HepG2 (cell line): ENCODE measurements at regions not wholly inside any gene's neighbourhood (a gene's known extent, or its start where the extent isn't known, plus 50 kb on each side); places are given as distances from the start of the nearest gene placed in this dataset.

ENCODE experiments used
- BCL3 ChIP-seq: sonication (generic); formaldehyde crosslinking; IDR thresholded peaks from 2 replicates; pipeline ENCODE4 v1.5.1; 2020; ENCODE audit warnings: mild to moderate bottlenecking, missing genetic modification reagents, moderate library complexity
- GATA4 ChIP-seq: sonication (generic); IDR thresholded peaks from 2 replicates; pipeline ENCODE4 v1.6.1; 2016; ENCODE audit warnings: antibody characterized with exemption, low read depth, borderline replicate concordance
- IKZF5 ChIP-seq: IDR thresholded peaks from 2 replicates; pipeline ENCODE4 v1.6.1; 2018; ENCODE audit warnings: missing genetic modification reagents, mild to moderate bottlenecking, missing compliant biosample characterization
- LCORL ChIP-seq, 2 experiments: fragments of 450-650 bp in 1 of 2; sonication (generic) in 1 of 2; formaldehyde crosslinking in 1 of 2; IDR thresholded peaks; 2 replicates each; pipeline versions ENCODE4 v1.5.0 to v1.6.1; 2017 to 2020; ENCODE audit warnings: antibody characterized with exemption in 1 of 2, missing genetic modification reagents in 1 of 2
- NFE2L2 ChIP-seq: fragments of 150-350 bp; IDR thresholded peaks from 2 replicates; pipeline ENCODE4 v1.6.1; 2014; ENCODE audit warnings: low read length
- POGZ ChIP-seq: sonication (generic); formaldehyde crosslinking; IDR thresholded peaks from 2 replicates; pipeline ENCODE4 v1.4.0; 2020; ENCODE audit warnings: mild to moderate bottlenecking, missing genetic modification reagents
- REPIN1 ChIP-seq: sonication (generic); formaldehyde crosslinking; IDR thresholded peaks from 2 replicates; pipeline ENCODE4 v1.8.0; 2022; ENCODE audit warnings: missing genetic modification reagents, low read depth, mild to moderate bottlenecking, borderline replicate concordance
- SMC3 ChIP-seq: IDR thresholded peaks from 2 replicates; pipeline ENCODE4 v1.6.1; 2011; ENCODE audit warnings: low read length, improper control_type of control experiment
- THRA ChIP-seq: sonication (generic); formaldehyde crosslinking; IDR thresholded peaks from 2 replicates; pipeline ENCODE4 v1.4.0; 2020; ENCODE audit warnings: missing genetic modification reagents, borderline replicate concordance
- TSC22D2 ChIP-seq: sonication (generic); formaldehyde crosslinking; IDR thresholded peaks from 2 replicates; pipeline ENCODE4 v1.5.1; 2020; ENCODE audit warnings: missing genetic modification reagents, mild to moderate bottlenecking, borderline replicate concordance
- ZNF570 ChIP-seq: sonication (generic); formaldehyde crosslinking; IDR thresholded peaks from 2 replicates; pipeline ENCODE4 v1.4.0; 2020; ENCODE audit warnings: mild to moderate bottlenecking, missing genetic modification reagents, borderline replicate concordance
- ZNF580 ChIP-seq: IDR thresholded peaks from 2 replicates; pipeline ENCODE4 v1.6.1; 2016; ENCODE audit warnings: low read depth, borderline replicate concordance
- ZNF598 ChIP-seq: sonication (generic); formaldehyde crosslinking; IDR thresholded peaks from 2 replicates; pipeline ENCODE4 v1.5.1; 2020; ENCODE audit warnings: mild to moderate bottlenecking, missing genetic modification reagents, borderline replicate concordance
- ZNF773 ChIP-seq: sonication (generic); formaldehyde crosslinking; IDR thresholded peaks from 2 replicates; pipeline ENCODE4 v1.4.0; 2020; ENCODE audit warnings: missing genetic modification reagents, borderline replicate concordance
- TF ChIP-seq, protein P1 (sequence below): sonication (generic); formaldehyde crosslinking; IDR thresholded peaks from 2 replicates; pipeline ENCODE4 v1.8.1; 2023; ENCODE audit warnings: mild to moderate bottlenecking, missing genetic modification reagents, borderline replicate concordance
- TF ChIP-seq, protein P2 (sequence below): sonication (generic); formaldehyde crosslinking; IDR thresholded peaks from 2 replicates; pipeline ENCODE4 v1.4.0; 2020; ENCODE audit warnings: mild to moderate bottlenecking, missing genetic modification reagents
- TF ChIP-seq, protein P3 (sequence below): sonication (generic); formaldehyde crosslinking; conservative IDR thresholded peaks from 2 replicates; pipeline ENCODE4 v1.4.0; 2020; ENCODE audit warnings: missing genetic modification reagents
- TF ChIP-seq, protein P4 (sequence below), 2 experiments: fragments of 450-650 bp in 1 of 2; sonication (generic) in 1 of 2; formaldehyde crosslinking; IDR thresholded peaks; 2 replicates each; pipeline versions ENCODE4 v1.5.0 to v1.8.0; 2020 to 2022; ENCODE audit warnings: mild to moderate bottlenecking in 1 of 2, missing genetic modification reagents in 1 of 2

- TF ChIP-seq, protein P1, sequence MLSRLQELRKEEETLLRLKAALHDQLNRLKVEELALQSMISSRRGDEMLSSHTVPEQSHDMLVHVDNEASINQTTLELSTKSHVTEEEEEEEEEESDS: no peak
- no peak for TF ChIP-seq ZNF598 (CRISPR knock-in tag)
- no peak for TF ChIP-seq NFE2L2
- TF ChIP-seq IKZF5: peak; percentile 63; the same call in 1 of the 2 replicates
- no peak for TF ChIP-seq ZNF773
- TF ChIP-seq LCORL (IDR thresholded peaks at IDR 0.05): peak; percentile 73; the same call in 1 of the 2 replicates
- peak; percentile 95 for TF ChIP-seq LCORL (CRISPR knock-in tag; IDR thresholded peaks at IDR 0.05)
- no peak for TF ChIP-seq BCL3 (CRISPR knock-in tag)
- TF ChIP-seq, protein P2, sequence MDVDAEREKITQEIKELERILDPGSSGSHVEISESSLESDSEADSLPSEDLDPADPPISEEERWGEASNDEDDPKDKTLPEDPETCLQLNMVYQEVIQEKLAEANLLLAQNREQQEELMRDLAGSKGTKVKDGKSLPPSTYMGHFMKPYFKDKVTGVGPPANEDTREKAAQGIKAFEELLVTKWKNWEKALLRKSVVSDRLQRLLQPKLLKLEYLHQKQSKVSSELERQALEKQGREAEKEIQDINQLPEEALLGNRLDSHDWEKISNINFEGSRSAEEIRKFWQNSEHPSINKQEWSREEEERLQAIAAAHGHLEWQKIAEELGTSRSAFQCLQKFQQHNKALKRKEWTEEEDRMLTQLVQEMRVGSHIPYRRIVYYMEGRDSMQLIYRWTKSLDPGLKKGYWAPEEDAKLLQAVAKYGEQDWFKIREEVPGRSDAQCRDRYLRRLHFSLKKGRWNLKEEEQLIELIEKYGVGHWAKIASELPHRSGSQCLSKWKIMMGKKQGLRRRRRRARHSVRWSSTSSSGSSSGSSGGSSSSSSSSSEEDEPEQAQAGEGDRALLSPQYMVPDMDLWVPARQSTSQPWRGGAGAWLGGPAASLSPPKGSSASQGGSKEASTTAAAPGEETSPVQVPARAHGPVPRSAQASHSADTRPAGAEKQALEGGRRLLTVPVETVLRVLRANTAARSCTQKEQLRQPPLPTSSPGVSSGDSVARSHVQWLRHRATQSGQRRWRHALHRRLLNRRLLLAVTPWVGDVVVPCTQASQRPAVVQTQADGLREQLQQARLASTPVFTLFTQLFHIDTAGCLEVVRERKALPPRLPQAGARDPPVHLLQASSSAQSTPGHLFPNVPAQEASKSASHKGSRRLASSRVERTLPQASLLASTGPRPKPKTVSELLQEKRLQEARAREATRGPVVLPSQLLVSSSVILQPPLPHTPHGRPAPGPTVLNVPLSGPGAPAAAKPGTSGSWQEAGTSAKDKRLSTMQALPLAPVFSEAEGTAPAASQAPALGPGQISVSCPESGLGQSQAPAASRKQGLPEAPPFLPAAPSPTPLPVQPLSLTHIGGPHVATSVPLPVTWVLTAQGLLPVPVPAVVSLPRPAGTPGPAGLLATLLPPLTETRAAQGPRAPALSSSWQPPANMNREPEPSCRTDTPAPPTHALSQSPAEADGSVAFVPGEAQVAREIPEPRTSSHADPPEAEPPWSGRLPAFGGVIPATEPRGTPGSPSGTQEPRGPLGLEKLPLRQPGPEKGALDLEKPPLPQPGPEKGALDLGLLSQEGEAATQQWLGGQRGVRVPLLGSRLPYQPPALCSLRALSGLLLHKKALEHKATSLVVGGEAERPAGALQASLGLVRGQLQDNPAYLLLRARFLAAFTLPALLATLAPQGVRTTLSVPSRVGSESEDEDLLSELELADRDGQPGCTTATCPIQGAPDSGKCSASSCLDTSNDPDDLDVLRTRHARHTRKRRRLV (CRISPR knock-in tag): no peak
- TF ChIP-seq, protein P3, sequence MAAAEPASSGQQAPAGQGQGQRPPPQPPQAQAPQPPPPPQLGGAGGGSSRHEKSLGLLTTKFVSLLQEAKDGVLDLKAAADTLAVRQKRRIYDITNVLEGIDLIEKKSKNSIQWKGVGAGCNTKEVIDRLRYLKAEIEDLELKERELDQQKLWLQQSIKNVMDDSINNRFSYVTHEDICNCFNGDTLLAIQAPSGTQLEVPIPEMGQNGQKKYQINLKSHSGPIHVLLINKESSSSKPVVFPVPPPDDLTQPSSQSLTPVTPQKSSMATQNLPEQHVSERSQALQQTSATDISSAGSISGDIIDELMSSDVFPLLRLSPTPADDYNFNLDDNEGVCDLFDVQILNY (CRISPR knock-in tag): no peak
- no peak; the same call in 1 of the 2 replicates for TF ChIP-seq SMC3
- no peak for TF ChIP-seq ZNF580 (CRISPR knock-in tag)
- peak; percentile 74 for TF ChIP-seq THRA (CRISPR knock-in tag)
- TF ChIP-seq TSC22D2 (CRISPR knock-in tag): no peak
- TF ChIP-seq POGZ (CRISPR knock-in tag): peak; percentile 73
- TF ChIP-seq REPIN1 (CRISPR knock-in tag): peak; percentile 72; the same call in 1 of the 2 replicates
- no peak for TF ChIP-seq GATA4
- TF ChIP-seq ZNF570: no peak
- TF ChIP-seq, protein P4, sequence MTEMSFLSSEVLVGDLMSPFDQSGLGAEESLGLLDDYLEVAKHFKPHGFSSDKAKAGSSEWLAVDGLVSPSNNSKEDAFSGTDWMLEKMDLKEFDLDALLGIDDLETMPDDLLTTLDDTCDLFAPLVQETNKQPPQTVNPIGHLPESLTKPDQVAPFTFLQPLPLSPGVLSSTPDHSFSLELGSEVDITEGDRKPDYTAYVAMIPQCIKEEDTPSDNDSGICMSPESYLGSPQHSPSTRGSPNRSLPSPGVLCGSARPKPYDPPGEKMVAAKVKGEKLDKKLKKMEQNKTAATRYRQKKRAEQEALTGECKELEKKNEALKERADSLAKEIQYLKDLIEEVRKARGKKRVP (CRISPR knock-in tag; IDR thresholded peaks at IDR 0.05): peak in 1 of 2 experiments; percentile 76; a peak in 2 of 4 replicates
Measured at GRCh38 chr2:200077210-200077650, 121.8 kb downstream of the MAIP1 start (continued).
